CD14-positive monocyte (primary cell): ENCODE measurements at regions not wholly inside any gene's neighbourhood (a gene's known extent, or its start where the extent isn't known, plus 50 kb on each side); places are given as distances from the start of the nearest gene placed in this dataset.

ENCODE experiments used
- DNase-seq, 3 donors: peaks; one replicate each; pipeline ENCODE4 v3.0.0-alpha.2; 2011 to 2022
- H2AFZ ChIP-seq: 2 replicates; pipeline ENCODE4 v1.6.0; 2012; ENCODE audit warnings: mild to moderate bottlenecking, low read depth, low read length, inconsistent platforms; ENCODE audit not compliant: insufficient read depth, poor library complexity, severe bottlenecking
- H3K27ac ChIP-seq, 2 donors: 1 replicate in 1 of 2; 2 replicates in 1 of 2; pipeline ENCODE4 v1.5.1; 2012 to 2013; ENCODE audit warnings: low read length in 2 of 2, control low read depth in 1 of 2, inconsistent platforms in 1 of 2, low read depth in 1 of 2, mild to moderate bottlenecking in 1 of 2
- H3K27me3 ChIP-seq, 2 donors: one replicate each; pipeline versions ENCODE4 v1.6.0 to v1.6.1; 2011 to 2013; ENCODE audit warnings: low read length in 2 of 2; ENCODE audit not compliant: control insufficient read depth in 2 of 2, insufficient read depth in 2 of 2
- H3K36me3 ChIP-seq, 2 donors: replicated peaks in 1 of 2; 1 replicate in 1 of 2; 2 replicates in 1 of 2; pipeline versions ENCODE4 v1.5.1 to v1.6.1; 2012 to 2013; ENCODE audit warnings: low read length in 2 of 2, control low read depth in 1 of 2, inconsistent platforms in 1 of 2, mild to moderate bottlenecking in 1 of 2; ENCODE audit not compliant: insufficient read depth in 2 of 2, control insufficient read depth in 1 of 2
- H3K4me1 ChIP-seq, 2 donors: 1 replicate in 1 of 2; 2 replicates in 1 of 2; pipeline versions ENCODE4 v1.5.1 to v1.6.1; 2012 to 2013; ENCODE audit warnings: low read length in 2 of 2, control low read depth in 1 of 2, inconsistent platforms in 1 of 2, mild to moderate bottlenecking in 1 of 2, moderate library complexity in 1 of 2; ENCODE audit not compliant: insufficient read depth in 2 of 2, control insufficient read depth in 1 of 2
- H3K4me2 ChIP-seq: replicated peaks from 2 replicates; pipeline ENCODE3; 2012; ENCODE audit warnings: low read length, moderate library complexity, mild to moderate bottlenecking; ENCODE audit not compliant: poor library complexity, severe bottlenecking; ENCODE audit errors: extremely low read depth
- H3K4me3 ChIP-seq, 3 experiments: fragments of 200-600 bp in 1 of 3; sonication (generic) in 1 of 3; replicated peaks in 1 of 3; 1 replicate in 2 of 3; 2 replicates in 1 of 3; pipeline ENCODE4 v1.5.1; 2011 to 2013; ENCODE audit warnings: low read length in 3 of 3, mild to moderate bottlenecking in 3 of 3, control low read depth in 2 of 3, low read depth in 2 of 3, inconsistent platforms in 1 of 3, moderate library complexity in 1 of 3
- H3K79me2 ChIP-seq: 2 replicates; pipeline ENCODE4 v1.6.0; 2012; ENCODE audit warnings: mild to moderate bottlenecking, control low read depth, inconsistent platforms, low read length, moderate library complexity; ENCODE audit not compliant: insufficient read depth
- H3K9ac ChIP-seq: 2 replicates; pipeline ENCODE4 v1.6.0; 2017; ENCODE audit warnings: low read length, mild to moderate bottlenecking; ENCODE audit not compliant: insufficient read depth, poor library complexity, severe bottlenecking
- H3K9me3 ChIP-seq, 2 donors: replicated peaks in 1 of 2; 1 replicate in 1 of 2; 2 replicates in 1 of 2; pipeline versions ENCODE4 v1.5.1 to v1.6.1; 2012 to 2013; ENCODE audit warnings: low read length in 2 of 2, control low read depth in 1 of 2; ENCODE audit not compliant: control insufficient read depth in 1 of 2, insufficient read depth in 1 of 2
- H4K20me1 ChIP-seq: 2 replicates; pipeline ENCODE4 v1.6.0; 2012; ENCODE audit warnings: mild to moderate bottlenecking, low read length, control low read depth, moderate library complexity; ENCODE audit not compliant: insufficient read depth
- H3K27ac Mint-ChIP-seq, 7 donors: one replicate each; pipeline ENCODE4 v1.8.0; 2020; ENCODE audit warnings: mild to moderate bottlenecking in 7 of 7, mixed read lengths in 7 of 7, moderate library complexity in 6 of 7, inconsistent platforms in 2 of 7
- H3K27me3 Mint-ChIP-seq, 3 donors: one replicate each; pipeline ENCODE4 v1.8.0; 2021 to 2022; ENCODE audit warnings: low read depth in 3 of 3, mild to moderate bottlenecking in 3 of 3, mixed read lengths in 3 of 3, moderate library complexity in 3 of 3, inconsistent platforms in 1 of 3
- H3K36me3 Mint-ChIP-seq, 2 donors: one replicate each; pipeline ENCODE4 v1.8.0; 2020; ENCODE audit warnings: mixed read lengths in 2 of 2, inconsistent platforms in 1 of 2, mild to moderate bottlenecking in 1 of 2
- H3K4me1 Mint-ChIP-seq: one replicate; pipeline ENCODE4 v1.8.0; 2020; ENCODE audit warnings: mild to moderate bottlenecking, mixed read lengths
- H3K4me3 Mint-ChIP-seq, 2 donors: one replicate each; pipeline ENCODE4 v1.8.0; 2020; ENCODE audit warnings: mild to moderate bottlenecking in 2 of 2, mixed read lengths in 2 of 2, moderate library complexity in 1 of 2
- H3K9me3 Mint-ChIP-seq, 7 donors: one replicate each; pipeline ENCODE4 v1.8.0; 2020 to 2022; ENCODE audit warnings: mixed read lengths in 7 of 7, mild to moderate bottlenecking in 6 of 7, moderate library complexity in 6 of 7, inconsistent platforms in 2 of 7
- CTCF ChIP-seq: fragments of 200-600 bp; IDR thresholded peaks from one replicate; pipeline ENCODE4 v1.8.0; 2022; ENCODE audit warnings: antibody characterized with exemption, mild to moderate bottlenecking
- WGBS: methylation state at CpG from one replicate; pipeline ENCODE4 v1.1.5; 2013; ENCODE audit warnings: missing lambda C conversion rate; ENCODE audit not compliant: insufficient coverage; 5-methylcytosine and 5-hydroxymethylcytosine counted together
- intact Hi-C, 2 donors: fragments of 100-400 bp; cut with micrococcal nuclease; formaldehyde crosslinking; loops; one replicate each; pipeline versions ENCODE4 v1.15.0 to v1.15.1; 2023

- Histone ChIP-seq H3K27ac (no peak overlapping the region), H3K79me2 (no peaks in the 10 kb centered on the region), H3K4me1 (no peaks in the 10 kb centered on the region), H4K20me1 (no peaks in the 10 kb centered on the region), H3K4me2 (no peak overlapping the region), H3K36me3 (no peaks in the 10 kb centered on the region), H3K9me3 (no peaks in the 10 kb centered on the region), H2AFZ (no peak overlapping the region), H3K27me3 (no peaks in the 10 kb centered on the region), H3K4me3 (no peak overlapping the region), H3K9ac (no peak overlapping the region)
- TF ChIP-seq CTCF: no peak
- Mint-ChIP-seq H3K4me3 (no peak overlapping the region), H3K9me3 (peaks cover 0 to 7% (median 2%) of the 10 kb centered on the region in 7 donors), H3K27me3 (peaks cover 0 to 3% (median 2%) of the 10 kb centered on the region in 3 donors), H3K4me1 (peaks cover 11% of the 10 kb centered on the region), H3K27ac (no peak overlapping the region), H3K36me3 (no peaks in the 10 kb centered on the region)
- DNase-seq: no peak
- intact Hi-C loops: loop anchor here in 1 of 2 donors (10.0 kb wide), 1 partner anchor 97 kb away; the partner anchor contains the start of gene SNRK
- WGBS: no CpG with 5 or more reads among the region's 1 CpG
These were observed 82.1 kb upstream of the POMGNT2 start for GRCh38 chr3:43187836-43188479.

- Histone ChIP-seq H4K20me1 (no peaks in the 10 kb centered on the region), H3K27me3 (no peaks in the 10 kb centered on the region), H3K79me2 (no peaks in the 10 kb centered on the region), H2AFZ (no peak overlapping the region), H3K9me3 (no peaks in the 10 kb centered on the region), H3K36me3 (no peaks in the 10 kb centered on the region), H3K4me1 (peaks cover 17 to 19% of the 10 kb centered on the region in 2 donors), H3K9ac (no peak overlapping the region), H3K4me2 (no peak overlapping the region), H3K27ac (no peak overlapping the region), H3K4me3 (no peak overlapping the region)
- Mint-ChIP-seq H3K9me3 (peaks cover 0 to 7% (median 2%) of the 10 kb centered on the region in 7 donors), H3K27ac (no peak overlapping the region), H3K36me3 (no peaks in the 10 kb centered on the region), H3K4me3 (no peak overlapping the region), H3K27me3 (peaks cover 0 to 2% (median 2%) of the 10 kb centered on the region in 3 donors), H3K4me1 (peaks cover 26% of the 10 kb centered on the region)
- WGBS: 91% methylated on average over 5 of the region's 8 CpGs
- intact Hi-C loops: loop anchor here in 1 of 2 donors (10.0 kb wide), 1 partner anchor 99 kb away; the partner anchor contains the start of gene SNRK
- DNase-seq: no peak
- TF ChIP-seq CTCF: no peak
These were observed 80.1 kb upstream of the POMGNT2 start for GRCh38 chr3:43185983-43186314.
